IMR-90 (cell line): ENCODE measurements at regions not wholly inside any gene's neighbourhood (a gene's known extent, or its start where the extent isn't known, plus 50 kb on each side); places are given as distances from the start of the nearest gene placed in this dataset.

Source experiments
- ATAC-seq: fragments of 200-7000 bp; cut with Tn5 transposase; 2 replicates; pipeline ENCODE4 v1.9.1; 2020; ENCODE audit warnings: low read depth, mild to moderate bottlenecking, moderate library complexity
- BruUV-seq: library from RNA; stranded (reverse); fragments of 400-500 nt; replicated peaks from 2 replicates; lab custom pipeline; 2021; lab: Mats Ljungman, UMichigan
- CTCF ChIA-PET: fragments of 300-600 bp; formaldehyde crosslinking; extraction: SDS; loops from one replicate; lab custom pipeline; 2021; ENCODE audit warnings: antibody characterized with exemption; lab: Yijun Ruan, JAX
- POLR2A ChIA-PET: fragments of 300-600 bp; sonication (Branson Sonifier 250); formaldehyde crosslinking; loops from one replicate; lab custom pipeline; 2022; ENCODE audit warnings: antibody characterized with exemption; ENCODE audit not compliant: unreplicated experiment; lab: Charles Lee
- DNase-seq: peaks from one replicate; pipeline ENCODE4 v3.0.0; 2013
- H2AFZ ChIP-seq: replicated peaks from 2 replicates; pipeline ENCODE3; 2013; ENCODE audit warnings: low read length, mild to moderate bottlenecking; ENCODE audit not compliant: poor library complexity
- H2AK5ac ChIP-seq: 2 replicates; pipeline ENCODE4 v1.6.1; 2013; ENCODE audit warnings: low read depth, low read length, inconsistent platforms
- H2AK9ac ChIP-seq: replicated peaks from 2 replicates; pipeline ENCODE3; 2013; ENCODE audit warnings: mild to moderate bottlenecking, low read depth, low read length, moderate library complexity; ENCODE audit not compliant: poor library complexity
- H2BK120ac ChIP-seq: 2 replicates; pipeline ENCODE4 v1.6.1; 2013; ENCODE audit warnings: low read depth, low read length, inconsistent platforms
- H2BK15ac ChIP-seq: 3 replicates; pipeline ENCODE4 v1.6.1; 2013; ENCODE audit warnings: low read depth, low read length, inconsistent platforms
- H2BK20ac ChIP-seq: 2 replicates; pipeline ENCODE4 v1.6.1; 2013; ENCODE audit warnings: low read depth, mild to moderate bottlenecking, inconsistent platforms, low read length, moderate library complexity
- H2BK5ac ChIP-seq: 2 replicates; pipeline ENCODE4 v1.6.1; 2013; ENCODE audit warnings: mild to moderate bottlenecking, low read depth, low read length, inconsistent platforms; ENCODE audit not compliant: poor library complexity, severe bottlenecking
- H3K14ac ChIP-seq: replicated peaks from 2 replicates; pipeline ENCODE4 v1.6.1; 2013; ENCODE audit warnings: low read depth, low read length, inconsistent platforms
- H3K18ac ChIP-seq: 2 replicates; pipeline ENCODE4 v1.6.1; 2013; ENCODE audit warnings: low read depth, low read length, control low read depth
- H3K23ac ChIP-seq: 2 replicates; pipeline ENCODE4 v1.6.1; 2013; ENCODE audit warnings: low read depth, low read length, inconsistent platforms
- H3K27ac ChIP-seq: 2 replicates; pipeline ENCODE4 v1.5.1; 2013; ENCODE audit warnings: mild to moderate bottlenecking, control low read depth, low read length; ENCODE audit not compliant: insufficient read depth
- H3K27me3 ChIP-seq: 2 replicates; pipeline ENCODE4 v1.6.1; 2013; ENCODE audit warnings: low read length; ENCODE audit not compliant: control insufficient read depth, insufficient read depth
- H3K36me3 ChIP-seq: 2 replicates; pipeline ENCODE4 v1.6.1; 2013; ENCODE audit warnings: low read length, mixed read lengths; ENCODE audit not compliant: control insufficient read depth, insufficient read depth
- H3K4ac ChIP-seq: 2 replicates; pipeline ENCODE4 v1.6.1; 2013; ENCODE audit warnings: low read depth, low read length, inconsistent platforms
- H3K4me1 ChIP-seq: 2 replicates; pipeline ENCODE4 v1.6.1; 2013; ENCODE audit warnings: low read length, mixed read lengths; ENCODE audit not compliant: control insufficient read depth, insufficient read depth
- H3K4me2 ChIP-seq: 2 replicates; pipeline ENCODE4 v1.6.1; 2013; ENCODE audit warnings: low read depth, mild to moderate bottlenecking, control low read depth, low read length, moderate library complexity
- H3K4me3 ChIP-seq: 2 replicates; pipeline ENCODE4 v1.5.1; 2013; ENCODE audit warnings: low read depth, mild to moderate bottlenecking, control low read depth, low read length, moderate library complexity; ENCODE audit not compliant: insufficient read depth
- H3K56ac ChIP-seq: 2 replicates; pipeline ENCODE4 v1.6.1; 2013; ENCODE audit warnings: low read length, inconsistent platforms; ENCODE audit not compliant: insufficient read depth; ENCODE audit errors: extremely low read depth
- H3K79me1 ChIP-seq, 2 experiments: 2 replicates each; pipeline ENCODE4 v1.6.1; 2013; ENCODE audit warnings: low read length in 2 of 2, inconsistent platforms in 1 of 2, low read depth in 1 of 2
- H3K9ac ChIP-seq: 2 replicates; pipeline ENCODE4 v1.6.1; 2013; ENCODE audit warnings: low read depth, low read length, control low read depth
- H3K9me1 ChIP-seq: 2 replicates; pipeline ENCODE4 v1.6.1; 2013; ENCODE audit warnings: low read length, inconsistent platforms; ENCODE audit not compliant: insufficient read depth
- H3K9me3 ChIP-seq: 2 replicates; pipeline ENCODE4 v1.6.1; 2013; ENCODE audit warnings: low read length; ENCODE audit not compliant: control insufficient read depth, insufficient read depth
- H4K20me1 ChIP-seq: 2 replicates; pipeline ENCODE4 v1.6.1; 2013; ENCODE audit warnings: low read length, inconsistent platforms; ENCODE audit not compliant: insufficient read depth
- H4K5ac ChIP-seq: 2 replicates; pipeline ENCODE4 v1.6.1; 2013; ENCODE audit warnings: mild to moderate bottlenecking, low read depth, low read length, control low read depth
- H4K8ac ChIP-seq, 2 experiments: 2 replicates each; pipeline ENCODE4 v1.6.1; 2013; ENCODE audit warnings: low read depth in 2 of 2, low read length in 2 of 2, control low read depth in 1 of 2, inconsistent platforms in 1 of 2
- H4K91ac ChIP-seq: 2 replicates; pipeline ENCODE4 v1.6.1; 2013; ENCODE audit warnings: low read depth, low read length, inconsistent platforms; ENCODE audit not compliant: insufficient read depth
- BHLHE40 ChIP-seq: fragments of 150-350 bp; IDR thresholded peaks from 2 replicates; pipeline ENCODE4 v1.6.1; 2016; ENCODE audit warnings: mild to moderate bottlenecking, low read depth, low read length
- CEBPB ChIP-seq: IDR thresholded peaks from 2 replicates; pipeline ENCODE4 v1.6.1; 2012; ENCODE audit warnings: low read depth, low read length, improper control_type of control experiment
- ELK1 ChIP-seq: fragments of 150-350 bp; IDR thresholded peaks from 2 replicates; pipeline ENCODE4 v1.6.1; 2016; ENCODE audit warnings: low read depth, mild to moderate bottlenecking, low read length, moderate library complexity, borderline replicate concordance
- FOS ChIP-seq: fragments of 150-350 bp; IDR thresholded peaks from 2 replicates; pipeline ENCODE4 v1.6.1; 2016; ENCODE audit warnings: low read depth, low read length
- NFE2L2 ChIP-seq: fragments of 150-350 bp; IDR thresholded peaks from 2 replicates; pipeline ENCODE4 v1.6.1; 2016; ENCODE audit warnings: low read depth, mild to moderate bottlenecking, low read length
- RCOR1 ChIP-seq: IDR thresholded peaks from 2 replicates; pipeline ENCODE4 v1.6.1; 2012; ENCODE audit warnings: mild to moderate bottlenecking, low read length, improper control_type of control experiment; ENCODE audit not compliant: insufficient replicate concordance
- SMC3 ChIP-seq: fragments of 150-350 bp; IDR thresholded peaks from 2 replicates; pipeline ENCODE4 v1.6.1; 2016; ENCODE audit warnings: low read depth, mild to moderate bottlenecking, antibody characterized with exemption, low read length, moderate library complexity
- USF2 ChIP-seq: fragments of 150-350 bp; IDR thresholded peaks from 2 replicates; pipeline ENCODE4 v1.6.1; 2017; ENCODE audit warnings: mild to moderate bottlenecking, antibody characterized with exemption, low read length, low read depth
- WGBS, 2 experiments: methylation state at CpG; one replicate each; pipeline versions ENCODE4 v1.1.5 to v1.1.7; 2013; ENCODE audit warnings: missing lambda C conversion rate in 2 of 2; ENCODE audit not compliant: insufficient read length in 1 of 2; ENCODE audit errors: extremely low coverage in 2 of 2; 5-methylcytosine and 5-hydroxymethylcytosine counted together
- dilution Hi-C: fragments of 300-500 bp; cut with HindIII; formaldehyde crosslinking; loops from one replicate; pipeline ENCODE4 v1.14.3; 2018; ENCODE audit warnings: low sequenced_read_pairs; ENCODE audit not compliant: unreplicated experiment
- in situ Hi-C: fragments of 300-500 bp; cut with MboI; formaldehyde crosslinking; loops from 3 replicates; pipeline ENCODE4 v1.14.3; 2019; ENCODE audit warnings: low sequenced_read_pairs, inconsistent platforms, mixed read lengths
- intact Hi-C: fragments of 100-400 bp; cut with micrococcal nuclease; formaldehyde crosslinking; loops from 2 replicates; pipeline ENCODE4 v1.10.0; 2022

DNA sequence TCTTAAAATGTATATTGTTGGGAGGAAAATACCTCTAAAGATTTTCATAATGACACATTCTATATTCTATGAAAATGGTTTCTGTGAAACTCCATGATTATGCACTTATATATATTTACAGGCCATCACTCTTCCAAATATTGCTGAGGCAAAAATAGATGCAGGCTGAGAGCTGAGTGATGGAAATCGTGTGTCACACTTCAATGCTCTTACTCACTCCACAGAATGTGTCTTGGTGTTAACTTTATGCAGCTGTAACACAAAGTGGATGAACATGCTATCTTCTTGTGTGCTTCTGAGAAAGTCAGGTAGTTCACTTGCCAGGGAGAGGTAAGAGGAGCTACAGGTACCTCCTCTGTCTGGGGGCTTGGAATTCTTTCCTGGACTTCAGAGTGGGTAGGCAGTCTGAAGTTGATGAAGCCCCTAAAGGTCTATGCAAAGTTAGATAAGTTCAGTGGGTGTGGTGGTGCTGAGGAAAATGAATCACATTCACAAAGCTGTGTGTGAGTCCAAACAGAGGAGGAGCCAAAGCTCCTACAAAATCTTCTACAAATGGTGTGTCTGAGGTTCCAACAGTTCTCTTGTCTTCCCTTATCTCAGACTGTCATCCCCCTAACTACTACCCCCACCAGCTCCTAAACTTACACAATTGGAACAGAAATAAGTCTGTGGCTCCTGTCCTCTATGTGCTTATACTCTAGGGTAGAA, 74.2 kb upstream of the ST6GAL2 start:
- Histone ChIP-seq H3K9me3 (peaks cover 11% of the 10 kb centered on the region), H2AFZ (no peak overlapping the region), H4K8ac (no peak overlapping the region), H3K18ac (no peak overlapping the region), H2BK120ac (no peak overlapping the region), H2BK15ac (no peak overlapping the region), H3K14ac (no peak overlapping the region), H3K79me1 (no peaks in the 10 kb centered on the region), H3K23ac (no peak overlapping the region), H2BK20ac (no peak overlapping the region), H4K5ac (no peak overlapping the region), H3K4me3 (no peak overlapping the region), H3K9ac (no peak overlapping the region), H2AK5ac (no peak overlapping the region), H2AK9ac (no peak overlapping the region), H3K4me2 (no peak overlapping the region), H3K9me1 (no peaks in the 10 kb centered on the region), H4K20me1 (no peaks in the 10 kb centered on the region), H3K36me3 (no peaks in the 10 kb centered on the region), H3K56ac (no peak overlapping the region), H3K27me3 (no peaks in the 10 kb centered on the region), H3K4me1 (no peaks in the 10 kb centered on the region), H3K4ac (no peak overlapping the region), H3K27ac (no peak overlapping the region), H4K91ac (no peak overlapping the region), H2BK5ac (no peak overlapping the region)
- intact Hi-C loops (no loop called here), in situ Hi-C loops (no loop called here), dilution Hi-C loops (no loop called here)
- ATAC-seq: no peak
- ChIA-PET CTCF (no interaction called here), POLR2A (interaction anchor here (0.9 kb wide), 1 partner anchor 58 kb away, joined by 3 read pairs; no protein-coding TSS in a partner anchor)
- TF ChIP-seq FOS (no peak), ELK1 (no peak), NFE2L2 (no peak), USF2 (no peak), RCOR1 (no peak), CEBPB (no peak), SMC3 (no peak), BHLHE40 (no peak)
- no CpG with 5 or more reads among the region's 1 CpG for WGBS, 2 experiments
- BruUV-seq: no TSS peak
- DNase-seq: no peak
